ENCODE measurements at regions not wholly inside any gene's neighbourhood (a gene's known extent, or its start where the extent isn't known, plus 50 kb on each side); places are given as distances from the start of the nearest gene placed in this dataset.
"Not testable (repeated sequence)": the region's sequence is repeated elsewhere in the genome, so short reads cannot be mapped to it uniquely, and the experiment has no call there.

GRCh38 chr13:31607531-31607930 is 131.8 kb upstream of the RXFP2 start:
- not testable (repeated sequence) for DNase-seq (ENCODE audit: low spot score)

GRCh38 chr13:31608780-31609179 is 130.5 kb upstream of the RXFP2 start:
- not testable (repeated sequence) for DNase-seq (ENCODE audit: low spot score)

GRCh38 chr13:31610270-31610998 is 128.9 kb upstream of the RXFP2 start:
- no peak for DNase-seq (ENCODE audit: low spot score)

- DNase-seq (ENCODE audit: low spot score): no peak
Observed at GRCh38 chr13:31611214-31611613, 128.1 kb upstream of the RXFP2 start.

- no peak for DNase-seq (ENCODE audit: low spot score)
Observed at GRCh38 chr13:31614073-31614472, 125.3 kb upstream of the RXFP2 start.

GRCh38 chr13:31614704-31615103 is 124.6 kb upstream of the RXFP2 start:
- no peak for DNase-seq (ENCODE audit: low spot score)

- DNase-seq (ENCODE audit: low spot score): no peak
Observed at GRCh38 chr13:31625115-31625514, 114.2 kb upstream of the RXFP2 start.

- no peak for DNase-seq (ENCODE audit: low spot score)
Observed at GRCh38 chr13:31627097-31627845, 112.1 kb upstream of the RXFP2 start.

- DNase-seq (ENCODE audit: low spot score): no peak
Observed at GRCh38 chr13:31629085-31629780, 110.1 kb upstream of the RXFP2 start.

- DNase-seq (ENCODE audit: low spot score): peak; percentile 10
Observed at GRCh38 chr13:31631071-31631470, 108.3 kb upstream of the RXFP2 start.

- no peak for DNase-seq (ENCODE audit: low spot score)
Observed at GRCh38 chr13:31631746-31632145, 107.6 kb upstream of the RXFP2 start.

GRCh38 chr13:31638577-31638976 is 100.7 kb upstream of the RXFP2 start:
- DNase-seq (ENCODE audit: low spot score): no peak

GRCh38 chr13:31639443-31640163 is 99.7 kb upstream of the RXFP2 start:
- no peak for DNase-seq (ENCODE audit: low spot score)

GRCh38 chr13:31649766-31650165 is 89.6 kb upstream of the RXFP2 start:
- DNase-seq (ENCODE audit: low spot score): no peak

GRCh38 chr13:31653730-31654129 is 85.6 kb upstream of the RXFP2 start:
- peak; percentile 53 for DNase-seq (ENCODE audit: low spot score)

GRCh38 chr13:31663880-31664585 is 75.3 kb upstream of the RXFP2 start:
- no peak for DNase-seq (ENCODE audit: low spot score)

- DNase-seq (ENCODE audit: low spot score): peak; percentile 40
Observed at GRCh38 chr13:31670831-31671617, 68.3 kb upstream of the RXFP2 start.

GRCh38 chr13:31674051-31674450 is 65.3 kb upstream of the RXFP2 start:
- peak; percentile 38 for DNase-seq (ENCODE audit: low spot score)

GRCh38 chr13:31675440-31675953 is 63.8 kb upstream of the RXFP2 start:
- peak; percentile 96 for DNase-seq (ENCODE audit: low spot score)

GRCh38 chr13:31681133-31681532 is 58.2 kb upstream of the RXFP2 start:
- peak; percentile 73 for DNase-seq (ENCODE audit: low spot score)
